ENCODE measurements at regions not wholly inside any gene's neighbourhood (a gene's known extent, or its start where the extent isn't known, plus 50 kb on each side); places are given as distances from the start of the nearest gene placed in this dataset.

DNA sequence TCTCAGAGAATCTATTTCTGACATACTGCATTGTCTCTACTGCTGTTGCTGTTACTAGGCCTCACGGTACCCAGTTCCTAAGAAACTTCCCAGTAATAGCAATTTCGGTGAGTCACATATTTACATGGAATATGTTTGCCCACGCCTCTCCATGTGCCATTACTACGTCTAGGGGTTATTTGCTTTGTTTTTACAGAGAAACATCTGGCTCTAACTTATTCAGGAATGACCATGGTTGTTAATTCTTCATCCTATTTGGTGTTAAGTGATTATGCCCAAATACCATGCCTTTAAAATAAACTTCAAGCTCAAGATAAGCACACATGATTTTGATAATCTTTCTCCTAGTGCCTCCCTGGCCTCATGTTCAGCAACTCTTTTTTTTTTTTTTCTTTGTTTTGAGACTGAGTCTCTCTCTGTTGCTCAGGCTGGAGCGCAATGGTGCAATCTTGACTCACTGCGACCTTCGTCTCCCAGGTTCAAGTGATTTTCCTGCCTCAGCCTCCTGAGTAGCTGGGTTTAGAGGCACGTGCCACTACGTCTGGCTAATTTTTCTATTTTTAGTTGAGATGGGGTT, 101.0 kb upstream of the HS3ST1 start:
- CTCF ChIA-PET, result no interaction called here
- no peak for DNase-seq (ENCODE audit: extremely low spot score)

DNA sequence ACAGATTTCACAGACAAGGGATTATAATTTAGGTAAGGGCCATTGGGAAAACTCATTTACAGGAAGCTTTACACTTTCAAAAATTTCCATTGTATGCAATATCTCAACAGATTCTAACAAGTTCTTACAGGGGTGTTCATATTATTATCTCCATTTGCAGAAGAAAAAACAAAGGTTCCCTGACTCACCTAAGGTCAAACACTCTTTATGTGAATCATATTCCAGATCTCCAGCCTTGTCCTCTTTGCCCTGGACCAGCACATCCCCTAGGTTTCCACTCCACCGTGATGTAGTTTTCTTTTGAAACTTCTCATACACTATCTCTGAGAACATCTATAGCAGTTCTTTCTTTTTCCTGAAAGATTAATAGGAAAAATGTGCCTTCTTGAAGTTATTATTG, 96.4 kb upstream of the HS3ST1 start:
- POLR2A ChIA-PET, result no interaction called here
- no peak for DNase-seq (ENCODE audit: extremely low spot score)

More for the DNA sequence above, 101.0 kb upstream of the HS3ST1 start:
- TF ChIP-seq, protein P1, sequence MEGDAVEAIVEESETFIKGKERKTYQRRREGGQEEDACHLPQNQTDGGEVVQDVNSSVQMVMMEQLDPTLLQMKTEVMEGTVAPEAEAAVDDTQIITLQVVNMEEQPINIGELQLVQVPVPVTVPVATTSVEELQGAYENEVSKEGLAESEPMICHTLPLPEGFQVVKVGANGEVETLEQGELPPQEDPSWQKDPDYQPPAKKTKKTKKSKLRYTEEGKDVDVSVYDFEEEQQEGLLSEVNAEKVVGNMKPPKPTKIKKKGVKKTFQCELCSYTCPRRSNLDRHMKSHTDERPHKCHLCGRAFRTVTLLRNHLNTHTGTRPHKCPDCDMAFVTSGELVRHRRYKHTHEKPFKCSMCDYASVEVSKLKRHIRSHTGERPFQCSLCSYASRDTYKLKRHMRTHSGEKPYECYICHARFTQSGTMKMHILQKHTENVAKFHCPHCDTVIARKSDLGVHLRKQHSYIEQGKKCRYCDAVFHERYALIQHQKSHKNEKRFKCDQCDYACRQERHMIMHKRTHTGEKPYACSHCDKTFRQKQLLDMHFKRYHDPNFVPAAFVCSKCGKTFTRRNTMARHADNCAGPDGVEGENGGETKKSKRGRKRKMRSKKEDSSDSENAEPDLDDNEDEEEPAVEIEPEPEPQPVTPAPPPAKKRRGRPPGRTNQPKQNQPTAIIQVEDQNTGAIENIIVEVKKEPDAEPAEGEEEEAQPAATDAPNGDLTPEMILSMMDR (IDR thresholded peaks at IDR 0.05; ENCODE audit: control extremely low read depth, extremely low read depth, low read depth, missing control alignments), result no peak
- POLR2A ChIA-PET, result no interaction called here

DNA sequence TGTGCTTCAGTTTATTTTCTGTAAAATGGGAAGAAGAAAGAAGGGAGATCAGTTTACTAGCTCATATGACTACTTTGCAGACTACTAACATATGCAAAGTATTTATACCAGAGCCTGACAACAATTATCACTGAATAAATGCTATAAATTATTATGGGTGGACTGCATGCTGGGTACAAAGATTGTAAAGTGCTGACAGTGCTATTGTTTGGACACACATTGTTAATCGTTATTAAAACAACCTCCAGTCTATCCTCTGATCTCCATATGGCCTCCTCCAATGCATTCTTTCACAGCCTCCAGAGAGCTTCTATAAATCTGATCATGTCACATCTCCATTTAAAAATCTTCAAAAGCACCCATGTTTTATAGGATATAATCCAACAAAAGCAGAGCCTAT, 90.1 kb upstream of the HS3ST1 start:
- no peak for DNase-seq (ENCODE audit: extremely low spot score)
- CTCF ChIA-PET, result no interaction called here
- TF ChIP-seq, protein P1 (IDR thresholded peaks at IDR 0.05; ENCODE audit: control extremely low read depth, extremely low read depth, low read depth, missing control alignments), result no peak
- POLR2A ChIA-PET, result no interaction called here

More for the DNA sequence above, 96.4 kb upstream of the HS3ST1 start:
- TF ChIP-seq, protein P1 (IDR thresholded peaks at IDR 0.05; ENCODE audit: control extremely low read depth, extremely low read depth, low read depth, missing control alignments), result no peak
- CTCF ChIA-PET, result no interaction called here

DNA sequence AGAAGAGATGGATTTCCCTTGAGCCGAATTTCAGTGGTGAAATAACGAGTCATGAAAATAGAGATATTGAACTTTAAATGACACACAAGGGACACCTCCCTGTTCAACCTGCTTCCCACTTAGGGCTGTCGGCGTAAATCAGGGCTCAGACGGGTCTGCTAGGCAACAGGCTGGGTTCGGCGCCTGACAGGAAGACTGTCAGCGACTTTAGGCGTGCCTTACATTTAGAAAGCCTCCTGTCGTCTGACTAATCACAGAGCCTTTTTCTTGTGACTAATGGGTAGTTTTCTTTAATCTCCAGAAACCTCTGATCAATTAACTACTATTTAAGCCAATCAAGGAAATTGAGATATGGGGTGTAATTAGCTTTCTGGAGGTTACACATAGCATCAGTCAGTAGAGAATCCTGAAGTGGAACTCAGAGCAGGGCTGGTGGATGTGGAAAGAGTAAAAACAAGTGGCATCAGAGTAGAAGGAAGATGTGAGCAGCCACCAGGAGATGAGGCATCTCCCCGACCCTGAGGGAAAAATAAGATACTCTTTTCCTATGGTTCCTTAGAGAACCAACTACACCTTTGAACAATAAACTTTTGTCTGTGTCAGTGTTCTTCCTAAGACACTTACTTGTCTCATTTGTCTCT, 86.2 kb upstream of the HS3ST1 start:
- CTCF ChIA-PET, result no interaction called here
- no peak for DNase-seq (ENCODE audit: extremely low spot score)
- TF ChIP-seq, protein P1 (IDR thresholded peaks at IDR 0.05; ENCODE audit: control extremely low read depth, extremely low read depth, low read depth, missing control alignments), result no peak
- POLR2A ChIA-PET, result no interaction called here

DNA sequence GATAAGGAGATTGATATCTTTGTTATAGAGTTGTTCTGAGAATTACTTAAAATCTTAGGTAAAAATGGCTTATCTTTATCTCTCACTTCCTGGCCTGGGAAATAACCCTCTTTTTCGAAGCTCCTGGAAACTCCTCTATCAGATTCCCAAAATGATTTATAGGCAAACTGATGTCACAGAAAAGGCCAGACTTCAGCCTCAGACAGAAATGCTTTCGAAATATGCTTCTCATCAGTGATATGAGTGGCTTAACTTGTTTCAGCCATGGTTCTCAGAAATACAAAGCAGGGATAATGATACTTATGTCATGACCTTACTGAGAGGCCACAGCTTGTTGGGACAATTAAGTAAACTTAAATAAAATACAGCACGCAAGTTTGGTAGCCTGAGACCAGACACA, 85.3 kb upstream of the HS3ST1 start:
- POLR2A ChIA-PET, result no interaction called here
- DNase-seq (ENCODE audit: extremely low spot score), result no peak

DNA sequence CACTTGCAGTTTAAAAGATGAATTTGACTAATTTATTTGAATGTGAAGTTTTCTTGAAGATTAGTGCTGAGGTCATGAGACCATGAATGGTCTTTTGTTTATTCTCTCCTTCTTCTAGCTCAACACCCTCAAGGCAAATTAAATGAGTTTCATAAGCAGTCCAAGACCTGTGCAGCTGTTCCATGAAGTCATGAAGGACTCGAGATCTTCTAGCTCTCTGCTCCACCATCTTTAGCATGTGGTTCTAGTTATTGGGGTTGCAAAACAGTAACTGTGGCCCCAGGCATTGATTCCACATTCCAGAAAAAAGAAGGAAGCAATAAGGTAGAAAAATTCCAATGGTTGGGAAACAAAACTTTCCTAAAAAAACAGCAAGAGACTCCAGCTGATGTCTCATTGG, 84.2 kb upstream of the HS3ST1 start:
- POLR2A ChIA-PET, result no interaction called here
- CTCF ChIA-PET, result interaction anchor here (1.3 to 2.6 kb wide), 2 partner anchors 9 to 112 kb away, joined by 3 to 7 read pairs; no protein-coding TSS in a partner anchor

More for the DNA sequence above, 85.3 kb upstream of the HS3ST1 start:
- CTCF ChIA-PET, result no interaction called here
- TF ChIP-seq, protein P1 (IDR thresholded peaks at IDR 0.05; ENCODE audit: control extremely low read depth, extremely low read depth, low read depth, missing control alignments), result no peak

More for the DNA sequence above, 84.2 kb upstream of the HS3ST1 start:
- DNase-seq (ENCODE audit: extremely low spot score), result no peak
- TF ChIP-seq, protein P1 (IDR thresholded peaks at IDR 0.05; ENCODE audit: control extremely low read depth, extremely low read depth, low read depth, missing control alignments), result no peak
